ENCODE measurements at regions not wholly inside any gene's neighbourhood (a gene's known extent, or its start where the extent isn't known, plus 50 kb on each side); places are given as distances from the start of the nearest gene placed in this dataset.

GRCh38 chr3:3586843-3587646, 212.2 kb upstream of the LRRN1 start:
- TF ChIP-seq POLR2AphosphoS5 (IDR thresholded peaks at IDR 0.05; ENCODE audit: low read depth, low read length) (no peak), POLR2A (IDR thresholded peaks at IDR 0.05; ENCODE audit: low read depth, low read length) (no peak), TAF1 (IDR thresholded peaks at IDR 0.05; ENCODE audit: low read depth, low read length) (no peak)
